C4-2B (cell line): ENCODE measurements at regions not wholly inside any gene's neighbourhood (a gene's known extent, or its start where the extent isn't known, plus 50 kb on each side); places are given as distances from the start of the nearest gene placed in this dataset.

ENCODE experiments used
- H3K27ac ChIP-seq: fragments of 450-650 bp; 2 replicates; pipeline ENCODE4 v1.5.1; 2017
- CTCF ChIP-seq: fragments of 450-650 bp; conservative IDR thresholded peaks from 2 replicates; pipeline ENCODE4 v1.5.1; 2017; ENCODE audit warnings: mild to moderate bottlenecking
- ZFX ChIP-seq: fragments of 450-650 bp; IDR thresholded peaks from 2 replicates; pipeline ENCODE4 v1.6.1; 2017

- no peak overlapping the region for H3K27ac ChIP-seq
- TF ChIP-seq ZFX: no peak
- TF ChIP-seq CTCF: no peak
These were observed 470.1 kb downstream of the MCTP2 start for GRCh38 chr15:94701281-94701985.

- H3K27ac ChIP-seq: no peak overlapping the region
- TF ChIP-seq CTCF (no peak), ZFX (no peak)
These were observed 472.2 kb downstream of the MCTP2 start for GRCh38 chr15:94703596-94703995.

- H3K27ac ChIP-seq: no peak overlapping the region
- TF ChIP-seq ZFX (no peak), CTCF (no peak)
These were observed 473.1 kb downstream of the MCTP2 start for GRCh38 chr15:94704421-94704820.

GRCh38 chr15:94704946-94705345 is 473.6 kb downstream of the MCTP2 start:
- TF ChIP-seq ZFX (no peak), CTCF (no peak)
- no peak overlapping the region for H3K27ac ChIP-seq

GRCh38 chr15:94709319-94709718 is 478.0 kb downstream of the MCTP2 start:
- H3K27ac ChIP-seq: no peak overlapping the region
- no peak for TF ChIP-seq CTCF
- TF ChIP-seq ZFX: no peak

- TF ChIP-seq CTCF (no peak), ZFX (no peak)
- no peak overlapping the region for H3K27ac ChIP-seq
These were observed 490.8 kb downstream of the MCTP2 start for GRCh38 chr15:94722024-94722636.

- no peak overlapping the region for H3K27ac ChIP-seq
- TF ChIP-seq CTCF (no peak), ZFX (no peak)
These were observed 492.4 kb downstream of the MCTP2 start for GRCh38 chr15:94723801-94724200.
